SK-N-SH (cell line): ENCODE measurements at regions not wholly inside any gene's neighbourhood (a gene's known extent, or its start where the extent isn't known, plus 50 kb on each side); places are given as distances from the start of the nearest gene placed in this dataset.
"Not testable (repeated sequence)": the region's sequence is repeated elsewhere in the genome, so short reads cannot be mapped to it uniquely, and the experiment has no call there.

Source experiments
- CTCF ChIA-PET: fragments of 300-600, 350-600 bp; formaldehyde crosslinking; extraction: SDS; loops from one replicate; lab custom pipeline; 2021; lab: Yijun Ruan, JAX
- POLR2A ChIA-PET: fragments of 350-600 bp; sonication (Branson Sonifier 250); formaldehyde crosslinking; extraction: SDS; loops from one replicate; lab custom pipeline; 2020; ENCODE audit warnings: antibody characterized with exemption, inconsistent platforms; lab: Yijun Ruan, JAX
- DNase-seq: peaks from one replicate; pipeline ENCODE4 v3.0.0; 2012
- H2AFZ ChIP-seq: fragments of 200-600 bp; sonication (generic); 2 replicates; pipeline ENCODE4 v1.8.1; 2016; ENCODE audit warnings: antibody characterized with exemption, mild to moderate bottlenecking, low read depth
- H3F3A ChIP-seq: fragments of 200-600 bp; sonication (generic); replicated peaks from 2 replicates; pipeline ENCODE3; 2016; ENCODE audit warnings: antibody characterized with exemption, mild to moderate bottlenecking; ENCODE audit not compliant: insufficient read depth
- H3K27ac ChIP-seq, 2 experiments: fragments of 200-500 bp in 1 of 2; fragments of 200-600 bp in 1 of 2; sonication (Bioruptor generic) in 1 of 2; sonication (generic), shearing (Covaris generic) in 1 of 2; 2 replicates each; pipeline versions ENCODE4 v1.5.1 to v1.6.1; 2014 to 2016; ENCODE audit warnings: low read depth in 2 of 2, inconsistent platforms in 1 of 2, low read length in 1 of 2, mild to moderate bottlenecking in 1 of 2, mixed read lengths in 1 of 2
- H3K27me3 ChIP-seq: fragments of 200-600 bp; sonication (generic), shearing (Covaris generic); 2 replicates; pipeline ENCODE4 v1.6.1; 2016; ENCODE audit warnings: mixed run types; ENCODE audit not compliant: insufficient read depth
- H3K36me3 ChIP-seq, 2 experiments: fragments of 200-500 bp in 1 of 2; fragments of 200-600 bp in 1 of 2; sonication (Bioruptor generic) in 1 of 2; sonication (generic) in 1 of 2; replicated peaks in 1 of 2; 2 replicates each; pipeline versions ENCODE3 to v1.5.1; 2014 to 2016; ENCODE audit warnings: low read length in 1 of 2, mild to moderate bottlenecking in 1 of 2; ENCODE audit not compliant: insufficient read depth in 2 of 2, control insufficient read depth in 1 of 2
- H3K4me1 ChIP-seq, 2 experiments: fragments of 200-500 bp in 1 of 2; fragments of 200-600 bp in 1 of 2; sonication (Bioruptor generic) in 1 of 2; sonication (generic), shearing (Covaris generic) in 1 of 2; 2 replicates each; pipeline versions ENCODE4 v1.5.1 to v1.6.1; 2014 to 2016; ENCODE audit warnings: low read depth in 1 of 2, low read length in 1 of 2, mixed run types in 1 of 2; ENCODE audit not compliant: insufficient read depth in 2 of 2, control insufficient read depth in 1 of 2
- H3K4me2 ChIP-seq: fragments of 200-600 bp; sonication (generic), shearing (Covaris generic); 2 replicates; pipeline ENCODE4 v1.6.1; 2017; ENCODE audit warnings: mixed run types
- H3K4me3 ChIP-seq, 2 experiments: fragments of 200-500 bp in 1 of 2; fragments of 200-600 bp in 1 of 2; sonication (Bioruptor generic) in 1 of 2; sonication (generic), shearing (Covaris generic) in 1 of 2; 2 replicates each; pipeline versions ENCODE4 v1.5.1 to v1.8.1; 2014 to 2016; ENCODE audit warnings: low read depth in 2 of 2, inconsistent platforms in 1 of 2, low read length in 1 of 2, mild to moderate bottlenecking in 1 of 2, mixed read lengths in 1 of 2, moderate library complexity in 1 of 2
- H3K79me2 ChIP-seq: fragments of 200-600 bp; sonication (generic); 2 replicates; pipeline ENCODE4 v1.8.1; 2017; ENCODE audit warnings: mild to moderate bottlenecking; ENCODE audit not compliant: insufficient read depth
- H3K9ac ChIP-seq: fragments of 200-600 bp; sonication (generic); 2 replicates; pipeline ENCODE4 v1.6.1; 2017; ENCODE audit warnings: mixed run types
- H3K9me2 ChIP-seq: fragments of 200-600 bp; sonication (generic); 2 replicates; pipeline ENCODE4 v1.6.1; 2017; ENCODE audit warnings: mixed run types
- H3K9me3 ChIP-seq: fragments of 200-600 bp; sonication (generic); 2 replicates; pipeline ENCODE4 v1.6.1; 2017; ENCODE audit warnings: mixed run types, mild to moderate bottlenecking, moderate library complexity
- H4K20me1 ChIP-seq: fragments of 200-600 bp; sonication (generic); 2 replicates; pipeline ENCODE4 v1.6.1; 2017; ENCODE audit warnings: mild to moderate bottlenecking, mixed run types; ENCODE audit not compliant: insufficient read depth
- NFIC ChIP-seq: IDR thresholded peaks from 2 replicates; pipeline ENCODE4 v1.4.0; 2012; ENCODE audit warnings: borderline replicate concordance
- POLR2AphosphoS5 ChIP-seq: IDR thresholded peaks from 2 replicates; pipeline ENCODE4 v1.6.1; 2012; ENCODE audit warnings: low read depth, low read length
- RAD21 ChIP-seq: IDR thresholded peaks from 2 replicates; pipeline ENCODE4 v1.6.1; 2012; ENCODE audit warnings: mild to moderate bottlenecking, low read length
- RCOR1 ChIP-seq: fragments of 150-350 bp; IDR thresholded peaks from 2 replicates; pipeline ENCODE4 v1.6.1; 2017; ENCODE audit warnings: antibody characterized with exemption, low read length
- SIN3A ChIP-seq: IDR thresholded peaks from 2 replicates; pipeline ENCODE4 v1.6.1; 2012; ENCODE audit warnings: low read depth, mild to moderate bottlenecking, low read length, moderate library complexity, borderline replicate concordance
- ZBTB33 ChIP-seq: IDR thresholded peaks from 2 replicates; pipeline ENCODE4 v1.4.0; 2012; ENCODE audit warnings: low read depth, borderline replicate concordance
- WGBS: methylation state at CpG from one replicate; pipeline ENCODE4 v1.1.6; 2017; ENCODE audit warnings: low lambda C conversion rate; 5-methylcytosine and 5-hydroxymethylcytosine counted together
- TF ChIP-seq, protein P1 (sequence below): IDR thresholded peaks from 2 replicates; pipeline ENCODE4; 2012
- TF ChIP-seq, protein P2 (sequence below): fragments of 150-350 bp; IDR thresholded peaks from 2 replicates; pipeline ENCODE4 v1.6.1; 2016; ENCODE audit warnings: mild to moderate bottlenecking, low read depth, low read length

DNA sequence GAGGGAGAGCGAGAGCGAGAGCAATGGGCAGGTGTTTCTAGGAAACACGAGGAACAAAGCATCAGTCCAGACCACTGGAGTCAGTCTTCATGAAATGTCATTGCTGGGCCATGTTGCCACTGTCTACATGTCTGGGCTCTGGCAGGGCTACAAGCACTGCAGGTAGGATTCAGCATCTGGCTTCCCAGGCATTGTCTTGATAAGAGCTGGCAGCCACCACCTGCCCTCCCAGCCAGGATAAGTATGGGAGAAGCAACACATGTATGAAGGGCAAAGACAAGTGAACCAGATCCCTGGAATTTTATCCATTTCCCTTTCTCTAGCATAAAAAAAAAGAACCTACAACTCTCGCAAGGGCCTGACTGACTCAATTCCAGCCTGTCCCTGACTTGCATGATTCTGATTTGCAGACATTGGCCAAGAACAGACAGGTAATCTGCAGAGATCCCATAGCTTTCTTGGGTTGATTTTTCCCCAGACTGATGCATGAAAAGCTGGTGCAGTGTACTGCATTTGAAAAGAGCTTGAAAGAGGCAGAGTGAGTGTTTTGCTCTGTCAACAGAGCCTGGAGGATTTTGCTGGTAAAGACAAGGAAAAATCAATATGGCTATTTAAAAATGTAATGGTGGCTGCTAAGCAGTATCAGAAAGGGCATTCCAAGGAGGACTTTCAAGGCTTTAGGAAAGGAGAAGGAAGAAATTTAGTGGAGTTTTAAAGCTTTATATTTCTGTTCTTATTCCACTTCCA, 157.2 kb upstream of the MYRIP start:
- Histone ChIP-seq H3K4me1 (no peaks in the 10 kb centered on the region), H3K79me2 (no peaks in the 10 kb centered on the region), H3K27ac (no peak overlapping the region), H3K27me3 (no peaks in the 10 kb centered on the region), H3K9me3 (no peaks in the 10 kb centered on the region), H4K20me1 (no peaks in the 10 kb centered on the region), H3K36me3 (no peaks in the 10 kb centered on the region), H2AFZ (no peak overlapping the region), H3K9me2 (no peaks in the 10 kb centered on the region), H3F3A (no peaks in the 10 kb centered on the region), H3K4me2 (no peak overlapping the region), H3K4me3 (no peak overlapping the region), H3K9ac (no peak overlapping the region)
- TF ChIP-seq, protein P1, sequence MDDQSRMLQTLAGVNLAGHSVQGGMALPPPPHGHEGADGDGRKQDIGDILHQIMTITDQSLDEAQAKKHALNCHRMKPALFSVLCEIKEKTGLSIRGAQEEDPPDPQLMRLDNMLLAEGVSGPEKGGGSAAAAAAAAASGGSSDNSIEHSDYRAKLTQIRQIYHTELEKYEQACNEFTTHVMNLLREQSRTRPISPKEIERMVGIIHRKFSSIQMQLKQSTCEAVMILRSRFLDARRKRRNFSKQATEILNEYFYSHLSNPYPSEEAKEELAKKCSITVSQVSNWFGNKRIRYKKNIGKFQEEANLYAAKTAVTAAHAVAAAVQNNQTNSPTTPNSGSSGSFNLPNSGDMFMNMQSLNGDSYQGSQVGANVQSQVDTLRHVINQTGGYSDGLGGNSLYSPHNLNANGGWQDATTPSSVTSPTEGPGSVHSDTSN: no peak
- TF ChIP-seq, protein P2, sequence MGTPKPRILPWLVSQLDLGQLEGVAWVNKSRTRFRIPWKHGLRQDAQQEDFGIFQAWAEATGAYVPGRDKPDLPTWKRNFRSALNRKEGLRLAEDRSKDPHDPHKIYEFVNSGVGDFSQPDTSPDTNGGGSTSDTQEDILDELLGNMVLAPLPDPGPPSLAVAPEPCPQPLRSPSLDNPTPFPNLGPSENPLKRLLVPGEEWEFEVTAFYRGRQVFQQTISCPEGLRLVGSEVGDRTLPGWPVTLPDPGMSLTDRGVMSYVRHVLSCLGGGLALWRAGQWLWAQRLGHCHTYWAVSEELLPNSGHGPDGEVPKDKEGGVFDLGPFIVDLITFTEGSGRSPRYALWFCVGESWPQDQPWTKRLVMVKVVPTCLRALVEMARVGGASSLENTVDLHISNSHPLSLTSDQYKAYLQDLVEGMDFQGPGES: no peak
- TF ChIP-seq POLR2AphosphoS5: no peak
- no peak for TF ChIP-seq ZBTB33
- TF ChIP-seq RAD21: no peak
- no peak for TF ChIP-seq RCOR1
- no peak for TF ChIP-seq SIN3A
- no peak for TF ChIP-seq NFIC
- WGBS: 87% methylated on average over 4 of the region's 4 CpGs
- ChIA-PET POLR2A (no interaction called here), CTCF (interaction anchor here (0.6 to 1.7 kb wide), 6 partner anchors 14 to 526 kb away, joined by 3 to 9 read pairs (median 4); no protein-coding TSS in a partner anchor)
- DNase-seq: no peak

DNA sequence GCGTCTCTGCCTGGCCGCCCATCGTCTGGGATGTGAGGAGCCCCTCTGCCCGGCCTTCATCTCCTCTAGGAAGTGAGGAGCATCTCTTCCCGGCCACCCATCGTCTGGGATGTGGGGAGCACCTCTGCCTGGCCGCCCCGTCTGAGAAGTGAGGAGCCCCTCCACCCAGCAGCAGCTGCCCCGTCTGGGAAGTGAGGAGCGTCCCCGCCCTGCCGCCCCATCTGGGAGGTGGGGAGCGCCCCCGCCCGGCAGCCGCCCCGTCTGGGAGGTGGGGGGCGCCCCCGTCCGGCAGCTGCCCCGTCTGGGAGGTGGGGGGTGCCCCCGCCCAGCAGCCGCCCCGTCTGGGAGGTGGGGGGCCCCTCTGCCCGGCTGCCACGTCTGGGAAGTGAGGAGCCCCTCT, 153.7 kb upstream of the MYRIP start:
- H3K4me2 ChIP-seq, H3F3A ChIP-seq, H3K36me3 ChIP-seq, POLR2A ChIA-PET, H3K27me3 ChIP-seq, H3K4me3 ChIP-seq, H4K20me1 ChIP-seq, H2AFZ ChIP-seq, H3K9me2 ChIP-seq, H3K9me3 ChIP-seq, DNase-seq, H3K27ac ChIP-seq, H3K79me2 ChIP-seq, H3K9ac ChIP-seq, CTCF ChIA-PET, H3K4me1 ChIP-seq: not testable (repeated sequence)
- WGBS: 57% methylated on average over 6 of the region's 26 CpGs
